ENCODE measurements at regions not wholly inside any gene's neighbourhood (a gene's known extent, or its start where the extent isn't known, plus 50 kb on each side); places are given as distances from the start of the nearest gene placed in this dataset.
"Not testable (repeated sequence)": the region's sequence is repeated elsewhere in the genome, so short reads cannot be mapped to it uniquely, and the experiment has no call there.

DNA sequence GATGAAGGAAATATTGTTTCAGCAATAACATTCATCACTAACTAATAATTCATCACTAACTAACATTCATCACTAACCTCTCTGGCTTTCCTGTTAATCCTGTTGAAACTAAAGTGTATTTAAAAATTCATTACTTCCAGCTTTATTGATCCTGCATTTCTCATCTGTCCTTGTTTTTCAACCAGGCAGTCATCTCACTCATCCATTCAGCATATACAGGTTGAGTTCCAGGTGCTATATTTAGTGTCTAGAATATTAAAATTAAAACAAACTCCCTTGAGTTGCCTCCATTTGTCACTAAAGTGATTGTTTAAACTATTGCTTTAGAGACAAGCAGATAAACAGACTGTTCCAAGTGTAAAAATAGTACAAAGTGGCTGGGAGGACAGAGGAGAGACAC is 58.1 kb downstream of the ATXN7L3B start:
- no peak for DNase-seq (ENCODE audit: low read depth in 4 of 4, low spot score in 3 of 4)

DNA sequence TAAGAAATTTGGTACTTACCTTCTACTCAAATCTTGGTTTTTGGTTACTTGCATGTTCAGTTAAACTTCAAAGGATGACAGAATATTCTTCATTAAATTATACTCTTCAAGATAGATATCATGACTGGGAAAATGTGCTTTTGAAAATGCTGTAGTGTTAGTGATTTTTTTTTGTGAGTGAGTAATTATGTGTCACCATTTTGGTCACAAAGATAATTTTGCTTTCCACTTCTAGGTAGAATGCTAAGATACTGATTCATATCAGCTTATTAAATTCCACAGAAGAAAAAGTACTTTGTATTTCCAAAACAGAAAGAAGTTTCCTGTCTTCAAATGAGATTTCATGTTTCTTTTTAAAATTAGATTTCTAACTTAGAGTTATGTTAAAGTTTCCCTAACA is 61.2 kb downstream of the ATXN7L3B start:
- no peak for DNase-seq (ENCODE audit: low read depth in 4 of 4, low spot score in 3 of 4)

DNA sequence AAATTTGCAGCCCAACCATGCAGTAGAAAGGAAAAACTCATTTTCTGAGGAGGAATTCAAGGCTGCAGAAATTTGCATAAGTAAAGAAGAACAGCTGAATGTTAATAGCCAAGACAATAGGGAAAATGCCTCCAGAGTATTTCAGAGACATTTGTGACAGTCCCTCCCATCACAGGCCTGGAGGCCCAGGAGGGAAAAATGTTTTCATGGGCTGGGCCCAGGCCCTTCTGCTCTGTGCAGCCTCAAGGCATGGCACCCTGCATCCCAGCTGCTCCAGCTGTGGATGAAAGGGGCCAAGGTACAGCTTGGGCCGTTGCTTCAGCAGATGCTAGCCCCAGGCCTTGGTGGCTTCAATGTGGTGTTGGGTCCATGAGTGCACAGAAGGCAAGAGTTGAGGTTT is 62.3 kb downstream of the ATXN7L3B start:
- no peak for DNase-seq (ENCODE audit: low read depth in 4 of 4, low spot score in 3 of 4)

DNA sequence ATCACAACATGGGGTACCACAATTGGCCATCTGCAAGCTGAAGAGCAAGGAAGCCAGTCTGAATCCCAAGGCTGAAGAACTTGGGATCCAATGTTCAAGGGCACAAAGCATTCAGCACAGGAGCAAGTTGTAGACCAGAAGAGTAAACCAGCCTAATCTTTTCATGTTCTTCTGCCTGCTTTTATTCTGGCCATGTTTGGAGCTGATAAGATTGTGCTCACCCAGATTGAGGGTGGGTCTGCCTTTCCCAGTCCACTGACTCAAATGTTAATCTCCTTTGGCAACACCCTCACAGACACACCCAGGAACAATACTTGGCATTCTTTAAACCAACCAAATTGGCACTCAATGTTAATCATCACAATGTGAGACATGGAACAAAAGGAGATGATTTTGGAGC is 63.2 kb downstream of the ATXN7L3B start:
- DNase-seq (ENCODE audit: low read depth in 4 of 4, low spot score in 3 of 4) = not testable (repeated sequence)

DNA sequence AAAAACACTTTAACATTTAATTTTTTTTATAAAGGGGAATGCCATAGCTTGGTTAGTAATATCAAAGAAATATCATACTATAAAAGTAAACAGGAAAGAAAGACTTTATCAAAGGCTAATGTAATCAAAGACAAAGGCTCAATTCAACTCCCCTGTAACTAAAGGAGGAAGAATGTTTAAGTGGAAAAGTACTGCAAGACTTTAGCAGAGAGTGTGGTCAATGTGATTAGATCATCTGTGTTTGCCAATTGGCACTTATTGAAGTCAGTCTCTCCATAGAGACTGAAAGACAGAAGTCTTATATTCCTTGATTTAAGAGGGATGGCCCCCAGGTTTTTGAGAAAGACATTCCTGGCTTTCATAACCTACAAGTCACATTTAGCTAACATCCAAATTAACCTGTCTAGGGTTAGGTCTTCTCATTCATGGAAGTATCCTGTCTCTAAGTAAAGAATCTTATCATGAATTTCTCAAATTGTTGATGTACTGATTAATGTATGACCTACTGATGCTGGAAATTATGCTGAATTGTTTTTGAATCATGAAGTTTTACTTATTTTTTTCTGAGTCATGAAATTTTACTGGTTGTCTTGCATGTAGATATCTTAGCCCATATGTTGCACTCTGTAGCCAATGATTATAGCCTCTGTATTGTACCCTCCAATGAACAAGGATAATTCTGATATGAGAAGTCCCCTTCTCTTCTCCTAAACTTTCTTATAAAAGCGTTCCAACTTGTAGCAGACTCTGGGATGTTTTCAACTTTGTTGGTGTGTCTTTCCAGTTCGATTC is 65.4 kb downstream of the ATXN7L3B start:
- no peak for DNase-seq (ENCODE audit: low read depth in 4 of 4, low spot score in 3 of 4)

DNA sequence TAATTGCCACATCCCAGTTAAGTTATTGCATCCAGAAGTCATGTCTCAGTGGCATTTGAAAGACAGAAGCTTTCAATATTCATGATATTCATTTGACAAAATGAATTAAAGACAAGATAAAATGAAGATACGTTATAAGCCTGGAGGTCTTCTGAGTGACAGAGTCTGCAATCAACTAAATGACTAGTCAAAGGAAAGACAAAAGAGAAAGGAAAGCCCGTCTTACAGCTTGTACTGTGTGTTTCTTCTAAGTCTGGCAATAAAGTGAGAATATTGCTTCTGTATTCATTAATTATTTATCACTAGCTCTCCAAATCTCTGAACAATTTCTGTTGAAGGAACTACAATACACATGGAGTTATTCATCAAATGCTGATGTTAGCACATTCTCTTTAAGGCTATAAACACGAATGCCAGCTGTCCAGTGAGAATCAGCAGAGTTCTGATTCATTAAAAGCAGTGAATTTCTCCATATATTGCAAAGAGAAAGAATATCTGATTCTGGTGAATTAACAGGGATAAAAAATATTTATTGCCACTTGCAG is 70.7 kb downstream of the ATXN7L3B start:
- DNase-seq (ENCODE audit: low read depth in 4 of 4, low spot score in 3 of 4) = no peak

DNA sequence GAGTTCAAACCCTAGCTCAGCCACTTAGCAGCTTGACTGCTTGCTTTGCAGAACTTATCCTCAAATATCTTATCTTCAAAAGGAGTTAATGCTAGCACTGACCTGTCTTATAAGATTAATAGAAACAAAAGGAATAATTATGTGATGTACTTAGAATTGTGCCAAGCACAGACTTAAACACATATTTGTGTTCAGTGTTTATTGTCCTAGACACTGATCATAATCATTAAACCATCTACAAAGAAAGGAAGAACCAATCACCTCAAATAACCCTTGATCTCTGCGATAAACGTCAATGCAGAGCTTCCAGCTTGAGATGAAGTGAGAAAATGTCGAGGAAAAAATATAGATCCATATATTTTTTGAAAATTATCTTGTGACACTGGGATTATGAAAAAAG is 73.1 kb downstream of the ATXN7L3B start:
- DNase-seq (ENCODE audit: low read depth in 4 of 4, low spot score in 3 of 4) = no peak

DNA sequence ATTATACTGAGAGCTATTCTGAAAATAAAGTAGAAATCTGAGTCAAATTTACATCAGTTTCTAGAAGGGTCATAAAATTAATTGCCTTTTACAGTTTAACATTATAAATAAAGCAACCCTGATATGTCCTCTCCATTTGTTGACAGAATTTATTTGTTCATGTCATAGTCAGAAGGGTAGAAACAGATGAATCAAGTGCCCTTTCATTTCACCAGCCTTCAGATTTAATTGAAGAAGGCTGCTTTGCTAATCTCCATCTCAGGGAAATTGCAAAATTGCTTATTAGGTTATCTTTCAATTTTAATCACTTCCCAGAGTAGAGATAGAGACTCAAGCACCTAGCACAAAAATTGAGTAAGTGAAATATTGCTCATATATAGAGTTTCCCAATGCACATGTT is 76.8 kb downstream of the ATXN7L3B start:
- no peak for DNase-seq (ENCODE audit: low read depth in 4 of 4, low spot score in 3 of 4)

DNA sequence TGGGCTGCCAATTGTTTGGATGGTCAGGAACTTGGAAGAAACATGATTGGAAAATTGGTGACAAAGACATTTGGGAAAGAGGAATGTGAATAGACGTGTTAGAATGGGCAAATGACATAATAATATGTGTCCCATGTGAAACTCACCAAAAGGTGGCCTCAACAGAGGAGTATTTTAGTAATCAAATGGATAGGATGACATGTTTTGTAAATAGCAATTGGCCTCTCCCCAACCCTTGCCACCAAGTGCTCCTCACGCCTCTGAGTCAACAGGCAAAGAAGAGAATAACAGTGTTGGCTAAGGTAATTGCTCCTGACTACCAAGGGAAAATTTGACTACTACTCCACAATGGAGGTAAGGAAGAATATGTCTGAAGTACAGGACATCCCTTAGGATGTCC is 81.4 kb downstream of the ATXN7L3B start:
- no peak for DNase-seq (ENCODE audit: low read depth in 4 of 4, low spot score in 3 of 4)

DNA sequence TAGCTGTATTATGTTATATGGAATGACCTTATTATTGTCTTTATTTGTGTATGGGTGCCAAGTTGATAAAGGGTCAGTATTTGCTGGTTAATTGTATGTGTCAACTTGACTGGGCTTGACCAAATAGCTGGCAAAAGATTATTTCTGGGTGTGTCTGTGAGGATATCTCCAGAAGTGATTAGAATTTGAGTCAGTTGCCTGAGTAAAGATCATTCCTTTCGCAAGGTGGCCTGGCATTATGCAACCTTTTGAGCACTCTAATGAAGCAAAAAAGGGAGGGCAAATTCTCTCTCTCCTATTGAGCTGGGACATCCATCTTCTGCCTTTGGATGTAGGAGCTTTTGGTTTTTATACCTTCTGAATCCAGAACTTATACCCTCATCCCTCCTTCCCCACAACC is 82.2 kb downstream of the ATXN7L3B start:
- DNase-seq (ENCODE audit: low read depth in 4 of 4, low spot score in 3 of 4) = no peak

DNA sequence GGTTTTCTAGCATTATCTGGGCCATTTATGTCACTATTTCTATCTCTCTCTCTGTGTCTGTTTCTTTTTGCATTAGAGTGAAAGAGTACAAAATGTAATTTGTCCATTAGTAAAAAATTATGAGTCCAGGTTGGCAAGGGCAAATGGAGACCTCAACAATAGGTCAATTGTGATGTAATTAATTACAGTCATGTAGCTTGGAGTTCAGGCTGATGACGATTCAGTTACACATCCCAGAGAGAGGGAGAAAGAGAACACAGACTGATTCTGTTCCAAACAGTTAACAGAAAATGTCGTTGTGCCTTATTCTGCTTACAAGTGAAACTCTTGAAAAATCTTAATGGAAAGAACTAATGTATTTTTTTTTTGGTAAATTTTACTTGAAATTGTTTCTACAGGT is 83.3 kb downstream of the ATXN7L3B start:
- no peak for DNase-seq (ENCODE audit: low read depth in 4 of 4, low spot score in 3 of 4)

DNA sequence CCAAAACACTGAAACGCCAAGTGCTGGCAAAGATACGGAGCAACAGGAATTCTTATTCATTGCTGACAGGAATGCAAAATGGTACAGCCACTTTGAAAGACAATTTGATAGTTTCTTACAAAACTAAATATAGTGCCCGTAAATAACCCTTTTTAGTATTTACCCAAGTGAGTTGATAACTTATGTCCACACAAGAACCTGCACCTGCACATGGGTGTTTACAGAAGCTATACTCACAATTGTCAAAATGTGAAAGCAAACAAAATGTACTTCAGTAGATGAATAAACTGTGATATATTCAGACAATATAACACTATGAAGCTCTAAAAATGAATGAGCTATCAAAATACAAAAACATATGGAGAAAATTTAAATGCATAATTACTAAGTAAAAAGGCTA is 86.6 kb downstream of the ATXN7L3B start:
- DNase-seq (ENCODE audit: low read depth in 4 of 4, low spot score in 3 of 4) = no peak

DNA sequence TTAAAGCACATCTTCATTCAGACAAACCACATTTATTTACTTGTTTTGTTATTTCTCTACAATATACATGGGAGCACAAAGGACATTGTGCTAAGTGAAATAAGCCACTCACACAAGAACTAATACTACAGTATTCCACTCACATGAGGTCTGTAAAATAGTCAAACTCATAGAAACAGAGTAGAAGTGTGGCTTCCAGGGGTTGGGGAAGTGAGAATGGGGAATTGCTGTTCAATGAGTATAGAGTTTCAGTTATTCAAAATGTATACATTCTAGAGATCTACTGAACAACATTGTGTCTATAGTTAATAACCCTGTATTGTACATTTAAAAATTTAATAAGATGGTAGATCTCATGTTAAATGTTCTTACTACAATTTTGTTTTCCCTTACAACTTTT is 88.8 kb downstream of the ATXN7L3B start:
- no peak for DNase-seq (ENCODE audit: low read depth in 4 of 4, low spot score in 3 of 4)

DNA sequence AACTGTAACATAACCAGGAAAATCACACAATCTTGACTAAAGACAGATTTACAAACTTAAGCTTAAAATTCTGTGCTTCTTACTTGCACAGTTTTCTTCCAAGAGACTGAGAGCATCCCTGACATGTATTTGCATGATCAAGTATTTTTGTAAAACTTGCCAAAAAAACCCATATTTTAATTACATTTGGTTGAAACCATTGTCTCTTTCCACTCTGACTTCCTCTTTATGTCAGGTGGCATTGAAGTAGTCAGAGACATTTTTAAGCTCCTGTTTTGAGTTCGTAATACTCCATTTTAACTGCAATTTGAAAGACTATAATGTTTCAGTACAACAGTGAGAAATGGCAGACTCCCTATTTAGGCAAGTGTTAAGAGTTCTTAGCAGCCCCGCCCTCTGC is 103.6 kb downstream of the ATXN7L3B start:
- no peak for DNase-seq (ENCODE audit: low read depth in 4 of 4, low spot score in 3 of 4)

DNA sequence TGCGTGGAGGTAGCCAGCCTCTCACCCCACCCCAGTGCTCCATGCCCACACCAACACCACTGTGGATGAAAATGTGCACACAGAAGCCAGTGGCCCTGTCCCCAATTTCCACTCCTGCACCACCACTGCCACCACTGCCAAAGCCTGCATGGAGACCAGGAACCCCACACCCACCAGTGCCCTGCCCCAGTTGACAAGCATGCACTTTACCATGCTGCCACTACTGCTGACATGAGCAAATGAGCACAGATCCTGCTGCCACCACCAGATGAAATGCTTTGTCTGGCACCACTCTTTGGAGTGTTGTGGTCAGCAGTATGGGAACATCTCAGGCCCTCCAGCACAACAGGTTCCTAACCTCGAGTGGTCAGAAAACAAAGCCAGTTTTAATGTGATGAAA is 104.1 kb downstream of the ATXN7L3B start:
- no peak for DNase-seq (ENCODE audit: low read depth in 4 of 4, low spot score in 3 of 4)

DNA sequence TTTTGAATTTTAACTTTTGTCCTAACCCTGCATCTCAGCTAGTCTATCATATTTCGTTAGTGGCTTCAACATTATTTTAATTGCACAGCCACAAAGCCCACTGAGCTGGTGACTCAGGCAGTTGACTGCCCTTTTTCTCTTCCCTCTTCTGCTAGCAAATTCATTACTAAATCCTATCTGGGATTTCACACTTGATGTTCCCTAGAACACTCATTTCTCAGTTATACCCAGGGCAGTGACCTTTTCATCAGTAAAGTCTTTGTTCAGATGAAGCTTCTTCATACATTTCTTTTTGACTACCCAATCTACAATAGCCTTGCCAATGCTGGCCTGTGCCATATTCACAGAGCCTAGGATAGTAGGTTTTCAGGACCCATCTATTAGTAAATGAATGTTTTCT is 107.0 kb downstream of the ATXN7L3B start:
- no peak for DNase-seq (ENCODE audit: low read depth in 4 of 4, low spot score in 3 of 4)

DNA sequence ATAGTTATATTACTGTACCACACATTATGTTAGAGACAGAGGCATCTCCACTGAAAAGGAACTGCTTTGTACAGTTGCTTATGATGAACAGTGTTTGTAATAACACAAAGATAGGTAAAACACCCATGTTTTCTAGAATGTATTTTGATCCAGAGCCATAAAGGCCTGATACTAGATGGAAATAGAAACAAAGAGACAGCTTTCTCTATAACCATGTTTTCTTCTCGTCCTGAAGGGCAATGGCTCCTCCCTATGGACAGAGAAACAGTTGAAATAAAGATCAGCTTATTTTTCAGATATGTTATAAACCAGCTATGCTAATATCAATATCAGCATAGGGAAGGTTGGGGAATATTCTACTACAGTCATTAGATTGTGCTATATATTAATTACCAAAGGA is 109.2 kb downstream of the ATXN7L3B start:
- DNase-seq (ENCODE audit: low read depth in 4 of 4, low spot score in 3 of 4) = no peak

DNA sequence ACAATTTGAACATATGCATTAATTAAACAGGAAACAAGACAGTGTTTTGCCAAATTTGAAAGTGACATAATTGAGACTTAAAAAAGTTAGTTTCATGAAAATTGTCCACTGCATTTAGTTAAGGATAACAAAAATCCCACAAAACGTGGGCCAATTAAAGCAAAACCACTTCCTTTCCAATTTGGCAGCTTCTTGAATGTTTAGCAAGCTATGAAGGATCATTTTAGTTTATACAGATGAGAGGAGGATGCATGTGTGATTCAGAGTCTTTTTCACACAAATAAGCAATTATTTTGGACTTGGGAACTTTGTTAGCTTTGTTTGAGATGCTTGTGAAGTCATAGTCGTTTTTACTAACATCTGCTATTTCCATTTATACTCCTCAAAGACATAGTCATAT is 109.6 kb downstream of the ATXN7L3B start:
- no peak for DNase-seq (ENCODE audit: low read depth in 4 of 4, low spot score in 3 of 4)

DNA sequence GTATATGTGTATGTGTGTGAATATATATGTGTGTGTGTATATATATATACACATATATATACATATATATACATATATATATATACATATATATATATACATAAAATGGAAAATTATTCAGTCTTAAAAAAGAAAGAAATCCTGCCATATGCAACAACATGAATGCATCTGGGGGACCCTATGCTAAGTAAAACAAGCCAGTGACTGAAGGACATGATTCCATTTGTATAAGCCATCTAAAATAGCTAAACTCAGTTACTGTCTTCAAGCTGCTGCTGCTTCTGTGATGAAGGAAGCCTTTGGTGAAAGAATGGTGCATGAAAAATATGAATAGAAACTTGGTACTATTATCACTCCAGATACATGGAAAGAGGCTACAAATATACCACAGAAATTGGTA is 118.6 kb downstream of the ATXN7L3B start:
- no peak for DNase-seq (ENCODE audit: low read depth in 4 of 4, low spot score in 3 of 4)

DNA sequence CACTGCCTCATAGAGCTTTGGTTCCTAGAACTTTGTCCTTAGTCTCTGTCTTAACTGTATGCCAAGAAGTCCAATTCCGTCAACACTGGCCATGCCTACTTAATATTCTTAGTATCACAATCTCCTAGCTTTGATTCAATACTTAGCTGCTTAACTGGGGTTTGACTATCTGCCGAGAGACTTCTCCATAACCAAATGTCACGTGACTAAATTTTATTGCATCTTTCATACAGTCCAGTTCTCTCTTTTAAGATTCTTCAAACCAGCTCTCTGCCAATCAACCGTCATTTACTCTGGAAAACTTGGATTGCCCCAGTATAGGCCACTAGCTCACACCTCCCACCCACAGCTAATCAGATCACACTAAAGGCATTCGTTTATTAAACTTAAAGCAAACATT is 122.8 kb downstream of the ATXN7L3B start:
- no peak for DNase-seq (ENCODE audit: low read depth in 4 of 4, low spot score in 3 of 4)

DNA sequence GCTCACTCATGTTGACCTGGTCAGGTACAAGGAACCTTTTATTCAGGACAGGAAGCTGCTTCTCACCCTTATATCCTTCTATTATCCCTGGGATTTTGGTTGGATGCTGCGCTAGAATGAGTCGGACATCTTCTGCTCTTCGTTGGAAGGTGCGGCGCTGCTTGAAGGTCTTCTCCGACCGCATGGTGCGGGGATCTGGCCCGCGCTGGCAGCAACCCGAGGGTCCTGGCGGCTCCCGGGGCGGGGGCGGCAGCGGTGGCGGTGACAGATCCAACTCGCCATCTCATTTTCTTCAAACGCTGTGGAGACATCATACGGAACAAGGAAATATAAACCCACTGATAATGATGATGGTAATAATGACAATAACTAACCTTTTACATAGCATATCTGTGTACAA is 126.3 kb downstream of the ATXN7L3B start:
- DNase-seq (ENCODE audit: low read depth in 4 of 4, low spot score in 3 of 4) = no peak

DNA sequence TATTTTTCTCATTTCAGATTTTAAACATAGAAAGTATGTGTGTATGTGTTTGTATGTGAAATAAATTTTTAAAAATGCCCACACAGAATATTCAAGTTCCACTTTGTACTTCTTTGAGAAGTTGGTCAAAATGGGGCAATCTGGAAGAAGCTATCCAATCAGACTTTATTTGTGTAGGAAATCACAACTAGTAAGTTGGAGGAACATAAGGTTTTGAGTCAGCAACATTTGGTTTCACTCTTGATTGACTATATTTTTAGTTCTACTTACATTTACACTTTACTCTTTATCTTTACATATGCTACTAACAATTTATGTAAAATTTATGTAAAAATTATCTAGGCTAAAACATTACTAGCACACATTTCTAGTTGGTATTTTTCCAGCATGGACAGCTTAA is 128.1 kb downstream of the ATXN7L3B start:
- DNase-seq (ENCODE audit: low read depth in 4 of 4, low spot score in 3 of 4) = no peak

DNA sequence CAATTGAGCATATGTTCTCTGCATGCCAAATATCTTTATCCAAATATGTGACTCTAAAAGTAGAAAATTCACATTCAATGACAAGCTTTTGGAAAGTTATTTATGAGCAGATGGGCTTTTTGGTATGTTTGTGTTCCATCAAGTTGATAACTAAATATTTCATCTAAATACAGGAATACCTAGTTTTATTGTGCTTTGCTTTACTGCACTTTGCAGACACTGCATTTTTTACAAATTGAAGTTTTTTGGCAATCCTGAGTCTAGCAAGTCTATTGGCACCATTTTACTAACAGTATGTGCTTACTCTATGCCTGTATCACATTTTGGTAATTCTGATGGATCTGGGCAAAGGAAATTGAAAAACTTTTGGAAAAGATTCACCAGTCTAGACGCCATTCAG is 133.8 kb downstream of the ATXN7L3B start:
- DNase-seq (ENCODE audit: low read depth in 4 of 4, low spot score in 3 of 4) = no peak
